ENCODE measurements at regions not wholly inside any gene's neighbourhood (a gene's known extent, or its start where the extent isn't known, plus 50 kb on each side); places are given as distances from the start of the nearest gene placed in this dataset.

DNA sequence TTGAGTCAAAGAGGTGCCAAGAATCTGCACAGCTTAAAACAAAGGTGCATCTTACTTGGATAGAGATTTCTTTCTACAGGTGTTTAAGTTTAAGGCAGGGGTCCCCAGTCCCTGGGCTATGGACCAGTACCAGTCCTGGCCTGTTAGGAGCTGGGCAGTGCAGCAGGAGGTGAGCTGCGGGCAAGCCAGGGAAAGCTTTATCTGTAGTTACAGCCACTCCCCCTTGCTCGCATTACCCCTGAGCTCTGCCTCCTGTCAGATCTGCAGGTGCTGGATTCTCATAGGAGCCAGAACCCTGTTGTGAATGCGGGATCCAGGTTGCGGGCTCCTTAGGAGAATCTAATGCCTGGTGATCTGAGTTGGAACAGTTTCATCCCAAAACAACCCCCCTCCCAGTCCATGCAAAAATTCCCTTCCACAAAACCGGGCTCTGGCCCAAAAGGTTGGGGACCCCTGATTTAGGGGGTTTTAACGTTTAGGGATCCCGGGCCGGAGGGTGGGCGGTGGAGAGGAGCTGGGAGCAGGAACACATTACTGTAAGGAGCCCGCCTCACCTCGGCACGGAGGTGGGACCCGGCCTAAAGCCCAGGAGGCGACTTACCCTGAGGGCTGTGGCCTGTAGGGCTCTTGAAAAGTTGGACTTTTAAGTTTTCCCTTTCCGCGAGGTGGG lies 60.2 kb downstream of the ZNF467 start:
- intact Hi-C loops (cut with micrococcal nuclease), result no loop called here
- Histone ChIP-seq H4K20me1 (replicated peaks; ENCODE audit: control insufficient read depth, extremely low read depth, insufficient read depth, low read length) (no peaks in the 10 kb centered on the region), H2AFZ (ENCODE audit: low read depth, low read length) (no peak overlapping the region), H3K9me1 (replicated peaks; ENCODE audit: control insufficient read depth, extremely low read depth, insufficient read depth, low read length) (no peaks in the 10 kb centered on the region), H3K4me2 (ENCODE audit: insufficient read depth, low read length) (no peak overlapping the region), H3K9me3 (replicated peaks; ENCODE audit: control insufficient read depth, insufficient read depth, low read length) (no peaks in the 10 kb centered on the region), H3K79me2 (ENCODE audit: control insufficient read depth, insufficient read depth, low read length) (no peaks in the 10 kb centered on the region), H3K4me1 (ENCODE audit: control insufficient read depth, extremely low read depth, insufficient read depth, low read length) (peaks cover 11% of the 10 kb centered on the region), H3K9ac (replicated peaks; ENCODE audit: extremely low read depth, insufficient read depth, low read length) (no peak overlapping the region), H3K4me3 (replicated peaks in 1 of 3; ENCODE audit: insufficient read depth in 1 of 3, low read depth in 1 of 3, low read length in 3 of 3) (no peak overlapping the region), H3K27ac (ENCODE audit: insufficient read depth, low read depth, low read length) (no peak overlapping the region), H3K27me3 (ENCODE audit: control insufficient read depth in 2 of 2, insufficient read depth in 2 of 2, low read length in 2 of 2) (peaks cover 0 to 4% of the 10 kb centered on the region in 2 experiments), H3K36me3 (ENCODE audit: control insufficient read depth in 2 of 2, extremely low read depth in 1 of 2, insufficient read depth in 2 of 2, low read length in 2 of 2) (no peaks in the 10 kb centered on the region)
- FAIRE-seq (no peak), DNase-seq (ENCODE audit: low read depth, low spot score) (no peak)
- dilution Hi-C loops (cut with MboI; ENCODE audit: extremely low pct_ligation_motif_present, low sequenced_read_pairs), result no loop called here
- ChIA-PET POLR2A (interaction anchor here (0.9 kb wide), 1 partner anchor 10 kb away, joined by 3 read pairs; no protein-coding TSS in a partner anchor), CTCF (interaction anchor here (1.5 kb wide), 1 partner anchor 29 kb away, joined by 5 read pairs; no protein-coding TSS in a partner anchor)
- no peak for TF ChIP-seq POLR2AphosphoS5 (IDR thresholded peaks at IDR 0.05; ENCODE audit: insufficient read depth, low read depth, low read length)
- TF ChIP-seq, protein P1, sequence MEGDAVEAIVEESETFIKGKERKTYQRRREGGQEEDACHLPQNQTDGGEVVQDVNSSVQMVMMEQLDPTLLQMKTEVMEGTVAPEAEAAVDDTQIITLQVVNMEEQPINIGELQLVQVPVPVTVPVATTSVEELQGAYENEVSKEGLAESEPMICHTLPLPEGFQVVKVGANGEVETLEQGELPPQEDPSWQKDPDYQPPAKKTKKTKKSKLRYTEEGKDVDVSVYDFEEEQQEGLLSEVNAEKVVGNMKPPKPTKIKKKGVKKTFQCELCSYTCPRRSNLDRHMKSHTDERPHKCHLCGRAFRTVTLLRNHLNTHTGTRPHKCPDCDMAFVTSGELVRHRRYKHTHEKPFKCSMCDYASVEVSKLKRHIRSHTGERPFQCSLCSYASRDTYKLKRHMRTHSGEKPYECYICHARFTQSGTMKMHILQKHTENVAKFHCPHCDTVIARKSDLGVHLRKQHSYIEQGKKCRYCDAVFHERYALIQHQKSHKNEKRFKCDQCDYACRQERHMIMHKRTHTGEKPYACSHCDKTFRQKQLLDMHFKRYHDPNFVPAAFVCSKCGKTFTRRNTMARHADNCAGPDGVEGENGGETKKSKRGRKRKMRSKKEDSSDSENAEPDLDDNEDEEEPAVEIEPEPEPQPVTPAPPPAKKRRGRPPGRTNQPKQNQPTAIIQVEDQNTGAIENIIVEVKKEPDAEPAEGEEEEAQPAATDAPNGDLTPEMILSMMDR (IDR thresholded peaks at IDR 0.05; ENCODE audit: extremely low read depth in 1 of 2, insufficient read depth in 1 of 2, low read depth in 1 of 2, low read length in 2 of 2), result no peak
- no TSS peak for BruUV-seq (replicated peaks)

DNA sequence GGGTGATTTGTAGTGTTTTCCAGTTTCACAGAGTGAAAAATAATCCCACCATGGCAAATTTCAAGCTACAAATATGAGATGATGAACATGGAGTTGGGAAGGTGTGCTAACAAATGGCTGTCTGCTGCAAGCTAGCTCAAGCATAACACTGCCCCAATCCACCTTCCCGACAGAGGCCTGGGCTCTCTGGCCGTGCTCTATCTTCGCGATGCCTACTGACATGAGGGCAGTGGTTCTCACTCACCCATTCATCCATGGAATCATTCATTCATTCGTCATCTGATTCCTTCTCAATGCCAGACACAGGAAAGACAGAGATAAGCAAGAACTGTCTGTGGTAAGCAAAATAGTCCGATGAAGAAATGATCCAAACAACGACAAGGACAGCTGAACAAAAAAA lies 65.4 kb downstream of the ZNF467 start:
- Histone ChIP-seq H3K4me3 (replicated peaks in 1 of 3; ENCODE audit: insufficient read depth in 1 of 3, low read depth in 1 of 3, low read length in 3 of 3) (no peak overlapping the region), H3K36me3 (ENCODE audit: control insufficient read depth in 2 of 2, extremely low read depth in 1 of 2, insufficient read depth in 2 of 2, low read length in 2 of 2) (no peaks in the 10 kb centered on the region), H3K27ac (ENCODE audit: insufficient read depth, low read depth, low read length) (no peak overlapping the region), H3K9me3 (replicated peaks; ENCODE audit: control insufficient read depth, insufficient read depth, low read length) (no peaks in the 10 kb centered on the region), H3K9me1 (replicated peaks; ENCODE audit: control insufficient read depth, extremely low read depth, insufficient read depth, low read length) (no peaks in the 10 kb centered on the region), H3K4me1 (ENCODE audit: control insufficient read depth, extremely low read depth, insufficient read depth, low read length) (no peaks in the 10 kb centered on the region), H2AFZ (ENCODE audit: low read depth, low read length) (no peak overlapping the region), H3K27me3 (ENCODE audit: control insufficient read depth in 2 of 2, insufficient read depth in 2 of 2, low read length in 2 of 2) (peaks cover 0 to 4% of the 10 kb centered on the region in 2 experiments), H3K9ac (replicated peaks; ENCODE audit: extremely low read depth, insufficient read depth, low read length) (no peak overlapping the region), H4K20me1 (replicated peaks; ENCODE audit: control insufficient read depth, extremely low read depth, insufficient read depth, low read length) (no peaks in the 10 kb centered on the region), H3K4me2 (ENCODE audit: insufficient read depth, low read length) (no peak overlapping the region), H3K79me2 (ENCODE audit: control insufficient read depth, insufficient read depth, low read length) (no peaks in the 10 kb centered on the region)
- no TSS peak for BruUV-seq (replicated peaks)
- CTCF ChIA-PET, result interaction anchor here (1.2 to 1.6 kb wide), 2 partner anchors 34 to 45 kb away, joined by 5 to 8 read pairs; no protein-coding TSS in a partner anchor
- intact Hi-C loops (cut with micrococcal nuclease) (no loop called here), dilution Hi-C loops (cut with MboI; ENCODE audit: extremely low pct_ligation_motif_present, low sequenced_read_pairs) (no loop called here)
- TF ChIP-seq MYC (IDR thresholded peaks at IDR 0.05; ENCODE audit: low read depth, low read length) (no peak), FOS (IDR thresholded peaks at IDR 0.05; ENCODE audit: borderline replicate concordance, insufficient read depth, low read length) (no peak), EZH2 (IDR thresholded peaks at IDR 0.05; ENCODE audit: borderline replicate concordance, low read depth, low read length, severe bottlenecking) (no peak), JUN (IDR thresholded peaks at IDR 0.05; ENCODE audit: borderline replicate concordance, insufficient read depth, insufficient read length, low read depth) (no peak), POLR2A (IDR thresholded peaks at IDR 0.05; ENCODE audit: low read depth, low read length) (no peak), GATA2 (IDR thresholded peaks at IDR 0.05; ENCODE audit: insufficient read depth, insufficient read length, low read depth, low read length) (no peak), POLR2AphosphoS5 (IDR thresholded peaks at IDR 0.05; ENCODE audit: insufficient read depth, low read depth, low read length) (no peak)
- TF ChIP-seq, protein P1 (IDR thresholded peaks at IDR 0.05; ENCODE audit: extremely low read depth in 1 of 2, insufficient read depth in 1 of 2, low read depth in 1 of 2, low read length in 2 of 2), result no peak
- TF ChIP-seq, protein P2, sequence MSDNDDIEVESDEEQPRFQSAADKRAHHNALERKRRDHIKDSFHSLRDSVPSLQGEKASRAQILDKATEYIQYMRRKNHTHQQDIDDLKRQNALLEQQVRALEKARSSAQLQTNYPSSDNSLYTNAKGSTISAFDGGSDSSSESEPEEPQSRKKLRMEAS (IDR thresholded peaks at IDR 0.05; ENCODE audit: insufficient read depth, insufficient read length), result no peak
- POLR2A ChIA-PET, result no interaction called here
- DNase-seq (ENCODE audit: low read depth, low spot score) (no peak), FAIRE-seq (no peak)
